HG03354 (cell line): ENCODE measurements at regions not wholly inside any gene's neighbourhood (a gene's known extent, or its start where the extent isn't known, plus 50 kb on each side); places are given as distances from the start of the nearest gene placed in this dataset.
"Not testable (repeated sequence)": the region's sequence is repeated elsewhere in the genome, so short reads cannot be mapped to it uniquely, and the experiment has no call there.

ENCODE experiments used
- ATAC-seq: cut with Tn5 transposase; IDR thresholded peaks from one replicate; pipeline ENCODE4 v1.9.1; 2021; ENCODE audit warnings: mild to moderate bottlenecking; ENCODE audit not compliant: unreplicated experiment, poor library complexity, severe bottlenecking

GRCh38 chr3:82005266-82005665, 243.8 kb upstream of the GBE1 start:
- no peak for ATAC-seq

GRCh38 chr3:82004266-82004665, 242.8 kb upstream of the GBE1 start:
- ATAC-seq, result no peak

GRCh38 chr3:82002986-82003642, 241.7 kb upstream of the GBE1 start:
- no peak for ATAC-seq

GRCh38 chr3:82002491-82002890, 241.0 kb upstream of the GBE1 start:
- ATAC-seq, result no peak

GRCh38 chr3:82001276-82001923, 240.0 kb upstream of the GBE1 start:
- ATAC-seq, result no peak

GRCh38 chr3:82000773-82001172, 239.3 kb upstream of the GBE1 start:
- no peak for ATAC-seq

- no peak for ATAC-seq
Measured at GRCh38 chr3:82000350-82000749, 238.9 kb upstream of the GBE1 start.

GRCh38 chr3:81998907-81999306, 237.5 kb upstream of the GBE1 start:
- no peak for ATAC-seq

GRCh38 chr3:81998139-81998755, 236.8 kb upstream of the GBE1 start:
- ATAC-seq, result no peak

GRCh38 chr3:81997390-81997789, 235.9 kb upstream of the GBE1 start:
- no peak for ATAC-seq

GRCh38 chr3:81995329-81995728, 233.9 kb upstream of the GBE1 start:
- no peak for ATAC-seq

GRCh38 chr3:81989758-81990157, 228.3 kb upstream of the GBE1 start:
- ATAC-seq, result no peak

- no peak for ATAC-seq
Measured at GRCh38 chr3:81989274-81989673, 227.8 kb upstream of the GBE1 start.

- ATAC-seq, result not testable (repeated sequence)
Measured at GRCh38 chr3:81987412-81987811, 226.0 kb upstream of the GBE1 start.

GRCh38 chr3:81985996-81986723, 224.7 kb upstream of the GBE1 start:
- ATAC-seq, result no peak

GRCh38 chr3:81983382-81983781, 221.9 kb upstream of the GBE1 start:
- ATAC-seq, result no peak

- no peak for ATAC-seq
Measured at GRCh38 chr3:81980596-81981494, 219.4 kb upstream of the GBE1 start.

GRCh38 chr3:81974751-81975150, 213.3 kb upstream of the GBE1 start:
- no peak for ATAC-seq

GRCh38 chr3:81968658-81969057, 207.2 kb upstream of the GBE1 start:
- ATAC-seq, result no peak

GRCh38 chr3:81967393-81967792, 205.9 kb upstream of the GBE1 start:
- ATAC-seq, result no peak
